ENCODE measurements at regions not wholly inside any gene's neighbourhood (a gene's known extent, or its start where the extent isn't known, plus 50 kb on each side); places are given as distances from the start of the nearest gene placed in this dataset.

DNA sequence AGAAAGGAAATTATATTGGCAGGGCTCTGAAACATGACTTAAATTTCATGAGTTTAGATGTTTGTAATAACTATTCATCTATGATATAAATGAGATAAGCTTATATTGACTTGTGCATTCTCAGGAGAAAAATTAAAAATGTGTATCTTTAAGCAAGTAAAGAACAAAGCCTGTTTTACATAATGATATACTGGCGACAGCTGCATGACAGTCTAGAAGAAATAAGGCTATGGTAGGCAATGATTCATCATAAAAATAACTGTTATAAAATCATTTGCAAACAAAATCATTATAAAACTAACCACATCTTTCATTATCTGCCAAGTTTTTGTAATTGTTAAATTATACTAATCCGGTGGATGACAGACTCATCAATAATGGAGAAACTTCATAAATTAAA, 188.1 kb downstream of the ADAM29 start:
- no peak for DNase-seq
- intact Hi-C loops (cut with DNase I, micrococcal nuclease): no loop called here
- ATAC-seq: no peak

DNA sequence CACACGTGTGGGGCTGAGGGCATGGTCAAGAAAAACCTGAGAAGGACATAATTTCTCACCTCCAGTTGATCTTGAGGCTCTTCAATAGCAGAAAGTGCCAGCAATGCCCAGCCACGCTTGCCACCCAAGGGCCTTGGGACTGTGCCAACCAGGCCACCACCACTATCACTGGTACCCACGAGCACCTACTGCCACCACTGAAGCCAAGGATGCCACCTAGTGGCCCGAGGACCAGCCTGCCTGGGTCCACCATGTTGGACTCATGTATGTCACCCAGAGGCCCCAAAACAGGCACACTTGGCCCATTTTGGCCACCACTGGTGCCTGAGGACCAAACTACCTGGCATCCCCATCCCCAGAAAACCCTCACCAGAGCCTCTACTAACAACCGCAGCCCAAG, 191.8 kb downstream of the ADAM29 start:
- intact Hi-C loops (cut with DNase I, micrococcal nuclease): no loop called here
- DNase-seq: no peak

DNA sequence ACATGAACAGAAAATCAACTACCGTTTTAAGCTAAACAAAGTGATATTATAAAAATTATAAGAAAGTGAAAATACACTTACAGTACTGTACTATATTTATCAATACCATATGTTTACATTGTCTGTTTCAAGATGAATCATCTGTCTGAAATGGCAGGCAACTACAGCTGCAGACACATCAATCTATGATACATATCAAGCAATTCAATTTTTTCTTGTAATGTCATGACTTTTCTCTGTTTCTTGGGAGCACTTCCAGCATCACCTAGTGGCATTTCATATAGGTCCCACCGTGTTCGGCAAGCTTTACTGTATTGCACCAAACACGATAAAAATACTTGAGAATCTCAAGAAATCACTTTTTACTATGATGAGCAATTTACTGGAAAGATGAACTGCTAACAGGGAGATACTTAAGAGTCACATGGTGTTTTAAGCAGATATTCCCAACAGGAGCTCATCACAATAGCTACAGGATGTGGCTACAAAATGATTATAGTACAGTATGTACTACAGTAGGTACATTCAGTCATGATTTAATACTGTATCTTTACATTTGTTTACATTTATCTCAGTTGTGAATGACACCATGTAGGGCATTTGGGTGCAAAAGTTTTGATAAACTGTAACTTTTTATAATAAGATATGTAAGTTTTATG, 207.4 kb downstream of the ADAM29 start:
- intact Hi-C loops (cut with DNase I, micrococcal nuclease): no loop called here
- DNase-seq (no peak), ATAC-seq (no peak)

More for the DNA sequence above, 191.8 kb downstream of the ADAM29 start:
- ATAC-seq: no peak

DNA sequence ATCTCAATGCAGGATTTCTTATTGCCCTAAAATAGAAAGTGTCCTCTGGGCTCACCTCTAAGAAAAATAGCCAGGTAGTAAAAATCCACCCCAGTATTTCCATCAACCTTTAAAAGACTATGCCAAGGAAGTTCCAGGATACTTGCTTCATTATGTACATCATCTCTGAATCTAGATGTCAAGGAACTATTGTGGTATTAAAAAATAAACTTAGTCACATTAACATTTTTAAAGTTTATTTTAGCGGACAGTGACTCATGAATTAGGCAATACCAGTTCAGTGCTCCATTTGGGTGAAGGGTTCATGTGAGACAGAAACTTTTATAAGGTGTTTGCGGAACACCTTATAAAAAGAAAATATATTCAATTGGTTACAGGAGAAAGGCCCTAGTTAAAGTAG, 209.2 kb downstream of the ADAM29 start:
- intact Hi-C loops (cut with DNase I, micrococcal nuclease): no loop called here
- ATAC-seq (no peak), DNase-seq (no peak)

DNA sequence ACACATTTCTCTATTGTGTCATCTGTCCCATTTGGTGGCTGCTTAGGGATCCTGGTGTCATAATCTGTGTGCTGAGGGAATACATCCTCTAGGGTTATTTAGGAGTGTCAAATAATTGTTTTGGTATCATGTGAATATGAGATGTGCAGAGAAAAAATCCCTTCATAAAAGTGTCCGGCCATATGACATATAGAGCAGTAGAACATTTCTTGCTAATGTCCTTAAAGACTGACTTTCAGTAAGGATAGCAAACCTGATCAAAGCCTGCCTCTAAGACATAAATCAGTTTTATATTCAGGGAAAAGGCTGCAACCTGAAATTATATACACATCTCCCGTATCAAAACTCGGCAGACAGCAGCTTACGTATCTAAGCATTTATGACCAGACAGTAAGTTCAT, 211.6 kb downstream of the ADAM29 start:
- DNase-seq (no peak), ATAC-seq (no peak)
- intact Hi-C loops (cut with DNase I, micrococcal nuclease): no loop called here

DNA sequence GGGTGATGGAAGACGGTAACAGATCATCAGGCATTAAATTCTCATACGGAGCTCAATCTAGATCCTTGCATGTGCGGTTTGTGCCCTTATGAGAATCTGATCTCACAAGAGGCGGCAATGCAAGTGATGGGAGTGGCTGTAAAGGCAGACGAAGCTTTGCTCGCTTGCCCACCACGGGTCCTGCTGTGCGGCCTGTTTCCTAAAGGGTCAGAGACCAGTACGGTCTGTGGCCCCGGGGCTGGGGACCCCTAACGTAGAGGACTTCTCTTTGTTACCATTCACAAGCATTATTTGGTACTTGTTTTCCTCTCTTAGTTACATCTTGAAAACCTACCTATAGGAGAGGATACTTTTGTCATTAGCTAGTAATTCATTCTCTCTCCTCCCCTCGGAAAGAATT, 221.0 kb downstream of the ADAM29 start:
- DNase-seq: no peak
- ATAC-seq: no peak
- intact Hi-C loops (cut with DNase I, micrococcal nuclease): no loop called here

DNA sequence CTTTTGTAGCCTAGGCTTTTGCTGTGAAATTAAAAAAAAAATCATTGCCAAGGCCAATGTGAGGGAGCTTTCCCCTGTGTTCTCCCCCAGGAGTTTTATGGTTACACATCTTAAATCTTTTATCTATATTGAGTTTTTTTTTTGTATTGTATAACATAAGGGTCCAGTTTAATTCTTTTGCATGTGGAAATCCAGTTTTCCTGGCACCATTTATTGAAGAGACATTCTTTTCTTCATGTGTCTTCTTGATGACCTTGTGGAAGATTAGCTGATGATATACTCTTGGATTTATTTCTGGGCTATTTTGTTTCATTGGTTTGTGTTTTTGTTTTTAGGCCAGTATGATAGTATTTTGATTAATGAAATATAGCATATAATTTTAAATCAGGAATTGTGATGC, 225.0 kb downstream of the ADAM29 start:
- intact Hi-C loops (cut with DNase I, micrococcal nuclease): no loop called here

DNA sequence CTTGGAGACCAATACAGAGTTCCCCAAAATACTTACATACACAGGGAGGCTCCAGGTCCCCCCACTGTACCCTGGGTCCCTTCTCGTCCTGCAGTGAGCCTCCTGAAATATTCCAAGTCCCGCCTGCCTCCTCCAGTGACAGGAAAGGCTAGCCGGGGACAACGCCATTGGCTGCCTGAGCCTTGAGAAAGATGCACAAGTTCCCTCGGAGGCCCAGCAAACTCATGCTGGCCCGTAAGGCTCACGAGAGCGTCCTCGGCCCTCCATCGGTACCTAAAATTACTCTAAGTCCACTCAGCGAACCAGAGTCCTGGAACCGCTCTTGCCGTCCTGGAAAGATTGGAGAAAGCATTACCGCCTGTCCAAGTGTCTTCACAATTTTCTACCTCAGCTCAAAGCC, 228.6 kb downstream of the ADAM29 start:
- intact Hi-C loops (cut with DNase I, micrococcal nuclease): no loop called here
- ATAC-seq: no peak
- DNase-seq: no peak

More for the DNA sequence above, 225.0 kb downstream of the ADAM29 start:
- no peak for ATAC-seq
- DNase-seq: no peak

DNA sequence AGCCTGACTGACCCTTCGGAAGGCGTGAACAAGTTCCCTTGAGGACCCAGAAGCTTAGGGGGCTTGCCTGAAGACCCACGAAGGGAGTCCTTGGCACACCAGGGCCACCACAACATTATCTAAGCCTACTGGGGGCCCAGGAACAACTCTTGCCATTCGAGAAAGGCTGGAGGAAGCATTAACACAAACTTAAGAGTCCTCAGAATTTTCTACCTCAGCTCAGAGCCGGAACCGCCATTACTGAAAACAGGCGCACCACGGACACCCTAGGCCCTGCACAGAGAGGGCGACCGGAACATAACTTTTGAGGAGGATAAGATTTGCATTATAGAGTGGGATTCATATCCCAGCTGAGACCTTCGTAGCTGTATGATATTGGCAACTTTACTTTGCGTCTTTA, 229.1 kb downstream of the ADAM29 start:
- DNase-seq: no peak
- intact Hi-C loops (cut with DNase I, micrococcal nuclease): no loop called here
- ATAC-seq: no peak

DNA sequence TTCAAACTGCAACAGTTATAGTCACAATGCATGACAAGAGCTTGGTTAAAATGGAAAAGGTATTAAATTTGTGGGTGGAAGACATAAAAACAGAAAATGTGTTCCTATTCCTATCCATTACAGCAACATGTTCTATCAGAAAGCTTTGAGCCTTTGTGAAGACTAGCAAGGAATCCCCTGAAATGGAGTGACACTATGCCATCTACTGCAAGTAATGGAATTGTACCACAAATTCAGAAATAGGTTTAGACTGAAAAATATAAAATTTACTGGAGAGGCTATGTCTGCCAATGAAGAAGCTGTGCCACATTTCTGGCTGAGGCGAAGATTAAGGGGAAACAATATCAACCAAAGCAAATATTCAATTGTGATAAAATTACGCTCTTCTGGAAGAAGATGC, 247.9 kb downstream of the ADAM29 start:
- ATAC-seq (no peak), DNase-seq (no peak)
- intact Hi-C loops (cut with DNase I, micrococcal nuclease): no loop called here

DNA sequence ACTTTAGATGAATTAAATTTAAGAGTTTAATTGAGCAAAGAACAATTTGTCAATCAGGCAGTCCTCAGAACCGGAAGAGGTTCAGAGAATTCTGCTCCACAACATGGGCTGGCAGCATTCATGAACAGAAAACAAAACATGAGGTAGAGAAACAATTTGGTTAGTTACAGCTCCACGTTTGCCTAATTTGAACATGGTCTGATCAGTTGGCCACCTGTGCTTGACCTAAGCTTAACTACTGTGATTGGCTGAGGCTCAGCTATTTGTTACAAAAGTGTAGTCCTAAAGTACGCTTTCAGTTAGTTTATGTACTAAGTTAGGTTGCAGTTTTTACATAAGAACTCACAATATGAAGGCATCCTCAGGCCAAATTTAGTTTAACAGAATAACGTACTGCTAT, 258.6 kb downstream of the ADAM29 start:
- DNase-seq (no peak), ATAC-seq (no peak)
- intact Hi-C loops (cut with DNase I, micrococcal nuclease): no loop called here

DNA sequence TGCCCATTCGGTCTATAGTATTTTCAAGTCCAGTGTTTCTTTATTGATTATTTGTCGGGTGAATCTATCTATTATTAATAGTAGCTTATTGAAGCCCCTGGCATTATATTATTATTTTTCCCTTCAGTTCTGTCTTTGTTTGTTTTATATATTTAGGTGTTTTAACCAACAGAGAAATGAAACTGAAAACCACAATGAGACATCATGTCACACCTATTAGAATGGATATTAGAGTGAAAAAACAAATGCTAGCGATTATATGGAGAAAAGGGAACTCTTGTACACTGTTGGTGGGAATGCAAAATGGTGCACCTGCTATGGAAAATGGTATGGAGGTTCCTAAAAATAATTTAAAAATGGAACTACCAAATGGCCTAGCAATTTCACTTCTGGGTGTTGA, 272.5 kb downstream of the ADAM29 start:
- ATAC-seq: no peak
- intact Hi-C loops (cut with DNase I, micrococcal nuclease): no loop called here

DNA sequence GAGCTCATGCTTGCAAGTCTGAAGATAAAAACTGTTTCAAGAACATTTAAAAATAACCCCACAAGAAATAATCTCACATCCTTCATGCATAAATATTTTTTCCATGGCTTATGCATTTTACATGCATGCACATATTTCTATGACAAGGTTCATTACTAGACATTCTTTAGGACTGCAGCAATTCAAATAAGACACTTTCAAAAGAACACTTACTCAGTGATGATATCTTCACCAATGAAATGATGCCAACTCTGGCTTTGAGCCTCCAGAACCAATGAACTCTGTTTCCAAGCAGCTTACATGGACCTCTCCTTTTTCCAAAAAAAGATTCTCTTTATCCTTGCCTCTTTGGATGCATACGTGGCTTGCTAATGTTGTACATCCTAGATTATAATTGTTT, 279.9 kb downstream of the ADAM29 start:
- DNase-seq (no peak), ATAC-seq (no peak)
- intact Hi-C loops (cut with DNase I, micrococcal nuclease): no loop called here

More for the DNA sequence above, 272.5 kb downstream of the ADAM29 start:
- DNase-seq: no peak

DNA sequence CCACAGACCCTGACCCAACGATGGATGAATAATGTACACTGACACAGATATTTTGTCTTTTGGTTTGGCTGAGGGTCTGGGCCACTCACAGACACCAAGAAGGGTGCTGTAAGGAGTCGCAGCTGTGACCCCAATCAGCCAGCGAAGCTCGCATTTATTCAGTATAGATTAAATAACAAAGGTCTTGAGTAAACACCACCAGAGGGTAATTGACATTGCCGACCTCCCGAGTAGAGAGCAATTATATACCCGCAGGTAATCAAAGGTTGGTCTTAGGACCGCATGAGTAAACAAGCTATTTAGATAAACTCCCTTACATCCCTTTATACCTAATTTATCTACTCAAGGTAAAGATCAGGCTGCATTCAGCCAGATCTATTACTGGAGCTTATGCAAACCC, 297.1 kb downstream of the ADAM29 start:
- ATAC-seq (no peak), DNase-seq (no peak)
- intact Hi-C loops (cut with DNase I, micrococcal nuclease): no loop called here

DNA sequence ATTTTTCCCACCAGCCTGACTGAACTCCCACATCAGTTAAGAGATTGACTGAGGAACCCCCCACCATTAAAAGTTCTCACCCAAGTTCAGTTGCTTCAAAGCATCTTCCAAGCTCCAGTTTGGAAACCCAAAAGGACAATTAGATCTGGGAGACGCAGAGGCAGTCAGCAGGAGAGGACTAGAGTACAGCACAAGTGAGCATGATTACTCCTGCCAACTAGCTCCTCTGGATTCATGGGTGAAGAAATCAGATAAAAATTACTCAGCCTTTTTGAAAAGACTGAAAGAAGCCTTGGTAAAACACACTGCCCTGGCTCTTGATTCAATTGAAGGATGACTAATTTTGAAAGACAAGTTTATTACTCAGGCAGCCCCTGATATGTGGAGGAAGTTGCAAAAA, 297.5 kb downstream of the ADAM29 start:
- intact Hi-C loops (cut with DNase I, micrococcal nuclease): no loop called here
- DNase-seq (no peak), ATAC-seq (no peak)

DNA sequence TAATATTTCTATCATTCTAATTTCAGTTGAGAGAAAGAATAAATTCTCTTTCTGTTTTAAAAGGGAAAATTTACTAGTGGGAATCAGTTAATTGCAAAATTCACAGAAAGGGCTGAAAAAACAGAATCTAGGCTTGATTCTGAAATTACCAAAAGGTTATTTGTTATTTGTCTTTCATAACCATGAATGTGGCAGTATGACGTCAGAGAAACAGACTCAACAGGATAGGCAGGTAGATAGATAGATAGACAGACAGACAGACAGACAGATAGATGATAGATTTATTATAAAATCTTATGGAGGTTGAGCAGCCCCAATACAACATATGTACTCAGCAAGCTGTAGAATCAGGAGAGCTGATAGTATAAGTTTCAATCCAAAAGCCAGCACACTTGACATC, 311.0 kb downstream of the ADAM29 start:
- DNase-seq (no peak), ATAC-seq (no peak)
- intact Hi-C loops (cut with DNase I, micrococcal nuclease): no loop called here

DNA sequence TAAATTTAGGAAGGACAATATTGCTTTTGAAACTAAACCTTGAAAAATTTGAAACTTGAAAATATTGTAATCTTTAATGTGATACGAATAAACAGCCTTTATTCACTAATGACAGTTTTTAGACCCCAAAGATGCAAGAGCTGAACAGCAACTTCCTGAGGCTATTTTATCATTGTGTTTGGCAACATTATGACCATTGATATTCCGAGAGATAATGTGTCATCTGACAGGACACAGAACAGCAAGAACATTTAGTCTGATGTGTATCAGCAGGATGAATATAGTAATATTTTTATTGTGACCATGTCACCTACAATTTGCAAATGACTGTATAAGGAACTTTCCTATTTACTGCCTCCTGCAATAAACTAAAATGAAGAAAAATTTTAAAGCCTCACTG, 316.0 kb downstream of the ADAM29 start:
- intact Hi-C loops (cut with DNase I, micrococcal nuclease): no loop called here
- DNase-seq: no peak
- no peak for ATAC-seq

DNA sequence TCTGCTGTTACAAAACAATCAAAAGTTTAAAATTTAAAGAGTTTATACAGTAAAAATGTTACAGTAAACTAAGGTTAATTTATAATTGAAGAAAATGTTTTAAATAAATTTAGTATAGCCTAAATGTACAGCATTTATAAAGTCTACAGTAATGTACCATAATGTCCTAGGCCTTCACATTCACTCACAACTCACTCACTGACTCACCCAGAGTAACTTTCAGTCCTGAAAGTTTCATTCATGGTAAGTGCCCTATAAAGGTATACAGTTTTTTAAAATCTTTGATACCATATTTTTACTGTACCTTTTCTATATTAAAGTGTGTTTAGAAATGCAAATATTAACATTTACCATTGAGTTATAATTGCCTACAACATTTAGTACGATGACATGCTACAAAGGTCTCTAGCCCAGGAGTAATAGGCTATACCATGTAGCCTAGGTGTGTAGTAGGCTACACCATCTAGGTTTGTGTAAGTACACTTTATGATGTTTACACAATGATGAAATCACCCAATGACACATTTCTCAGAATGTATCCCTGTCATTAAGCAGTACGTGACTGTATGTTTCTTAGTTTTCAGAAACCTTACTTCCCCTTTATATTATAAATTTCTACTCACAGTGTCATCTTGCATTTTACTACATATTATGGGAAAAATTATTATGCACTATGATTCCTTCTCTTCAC, 320.8 kb downstream of the ADAM29 start:
- intact Hi-C loops (cut with DNase I, micrococcal nuclease): no loop called here
- DNase-seq (no peak), ATAC-seq (no peak)

DNA sequence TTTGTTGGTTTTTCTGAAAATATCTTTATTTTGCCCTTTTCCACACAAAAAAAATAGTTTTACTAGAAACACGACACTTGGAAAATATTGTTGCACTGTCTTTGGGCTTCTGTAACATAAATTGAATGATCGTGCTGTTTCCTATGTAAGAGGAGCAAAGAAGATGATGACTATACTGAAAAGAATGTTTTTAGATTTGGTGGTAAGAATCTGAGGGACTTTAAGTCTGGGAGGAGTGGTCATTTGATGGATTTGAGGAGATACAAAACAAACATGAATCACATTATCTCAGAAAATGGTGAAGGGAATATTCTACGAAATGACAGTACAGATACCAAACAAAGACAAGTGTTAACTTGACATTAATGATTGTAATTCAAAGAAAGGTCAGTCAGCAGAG, 328.8 kb downstream of the ADAM29 start:
- intact Hi-C loops (cut with DNase I, micrococcal nuclease): no loop called here
- DNase-seq (no peak), ATAC-seq (no peak)

DNA sequence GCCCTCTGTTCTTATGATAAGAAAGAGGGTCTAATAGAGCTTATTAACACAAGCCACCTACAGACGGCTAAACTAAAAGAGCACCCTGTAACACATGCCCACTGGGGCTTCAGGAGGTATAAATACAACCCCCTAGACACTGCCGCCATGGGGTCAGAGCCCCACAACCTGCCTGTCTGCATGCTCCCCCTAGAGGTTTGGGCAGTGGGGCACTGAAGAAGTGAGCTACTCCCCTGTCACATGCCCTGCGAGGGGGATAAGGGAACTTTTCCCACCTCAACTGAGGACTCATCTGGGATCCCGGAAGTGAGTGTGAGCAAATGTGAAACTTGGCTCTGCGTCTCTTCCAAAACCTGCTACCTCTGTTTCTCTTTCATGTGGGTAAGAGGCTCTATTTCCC, 334.5 kb downstream of the ADAM29 start:
- intact Hi-C loops (cut with DNase I, micrococcal nuclease): no loop called here
- no peak for ATAC-seq

More for the DNA sequence above, 334.5 kb downstream of the ADAM29 start:
- no peak for DNase-seq

Measured in left colon (tissue), 2 donors.